T-helper 1 cell treated with Interleukin-12 subunit alpha and Interleukin-12 subunit beta and Interleukin-4 antibody, amounts not matched to agents 30 ng/mL and 1 ng/mL, for 36 hours (primary cell): ENCODE measurements at regions not wholly inside any gene's neighbourhood (a gene's known extent, or its start where the extent isn't known, plus 50 kb on each side); places are given as distances from the start of the nearest gene placed in this dataset.
"Not testable (repeated sequence)": the region's sequence is repeated elsewhere in the genome, so short reads cannot be mapped to it uniquely, and the experiment has no call there.

Source experiments
- intact Hi-C: fragments of 100-400 bp; cut with micrococcal nuclease; formaldehyde crosslinking; loops from one replicate; pipeline ENCODE4 v1.15.1; 2024

- intact Hi-C loops = no loop called here
Measured at GRCh38 chr19:14328406-14328805, 52.8 kb upstream of the ADGRE5 start.

GRCh38 chr19:14327061-14327460 is 54.2 kb upstream of the ADGRE5 start:
- intact Hi-C loops = not testable (repeated sequence)

- intact Hi-C loops = no loop called here
Measured at GRCh38 chr19:14325863-14326262, 55.4 kb upstream of the ADGRE5 start.

- intact Hi-C loops = no loop called here
Measured at GRCh38 chr19:14325134-14325533, 56.1 kb upstream of the ADGRE5 start.

- intact Hi-C loops = no loop called here
Measured at GRCh38 chr19:14322889-14323463, 58.3 kb upstream of the ADGRE5 start.

- intact Hi-C loops = no loop called here
Measured at GRCh38 chr19:14320253-14320652, 61.0 kb upstream of the ADGRE5 start.

- intact Hi-C loops = not testable (repeated sequence)
Measured at GRCh38 chr19:14319720-14320119, 61.5 kb upstream of the ADGRE5 start.

- intact Hi-C loops = no loop called here
Measured at GRCh38 chr19:14318873-14319272, 62.4 kb upstream of the ADGRE5 start.

- intact Hi-C loops = no loop called here
Measured at GRCh38 chr19:14317157-14317556, 64.1 kb upstream of the ADGRE5 start.

- intact Hi-C loops = no loop called here
Measured at GRCh38 chr19:14315433-14315832, 65.8 kb upstream of the ADGRE5 start.

GRCh38 chr19:14310055-14310454 is 71.2 kb upstream of the ADGRE5 start:
- intact Hi-C loops = no loop called here

- intact Hi-C loops = no loop called here
Measured at GRCh38 chr19:14305706-14306105, 75.5 kb upstream of the ADGRE5 start.

GRCh38 chr19:14301150-14301549 is 80.1 kb upstream of the ADGRE5 start:
- intact Hi-C loops = no loop called here

GRCh38 chr19:14300303-14300702 is 80.9 kb upstream of the ADGRE5 start:
- intact Hi-C loops = no loop called here

GRCh38 chr19:14299224-14299827 is 81.9 kb upstream of the ADGRE5 start:
- intact Hi-C loops = not testable (repeated sequence)

GRCh38 chr19:14297883-14298576 is 83.2 kb upstream of the ADGRE5 start:
- intact Hi-C loops = not testable (repeated sequence)

GRCh38 chr19:14294974-14295373 is 86.3 kb upstream of the ADGRE5 start:
- intact Hi-C loops = not testable (repeated sequence)

- intact Hi-C loops = not testable (repeated sequence)
Measured at GRCh38 chr19:14293816-14294170, 87.5 kb upstream of the ADGRE5 start.

GRCh38 chr19:14293101-14293815 is 87.3 kb upstream of the ADGRL1 start:
- intact Hi-C loops = not testable (repeated sequence)

GRCh38 chr19:14289810-14290209 is 83.8 kb upstream of the ADGRL1 start:
- intact Hi-C loops = loop anchor here (2.0 to 5.0 kb wide), 2 partner anchors 73 to 409 kb away; no protein-coding TSS in a partner anchor

GRCh38 chr19:14287837-14288236 is 81.9 kb upstream of the ADGRL1 start:
- intact Hi-C loops = loop anchor here (2.0 to 5.0 kb wide), 2 partner anchors 71 to 407 kb away; no protein-coding TSS in a partner anchor

GRCh38 chr19:14286594-14286993 is 80.6 kb upstream of the ADGRL1 start:
- intact Hi-C loops = loop anchor here (5.0 kb wide), 1 partner anchor 69 kb away; no protein-coding TSS in a partner anchor
